HL-60 (cell line): ENCODE measurements at regions not wholly inside any gene's neighbourhood (a gene's known extent, or its start where the extent isn't known, plus 50 kb on each side); places are given as distances from the start of the nearest gene placed in this dataset.

Experiments
- DNase-seq, 2 experiments: peaks; one replicate each; pipeline ENCODE4 v3.0.0-alpha.2; 2010 to 2020; ENCODE audit warnings: low read depth in 1 of 2, low spot score in 1 of 2
- H3K27ac ChIP-seq: fragments of 250-450 bp; sonication (Bioruptor Pico); replicated peaks from 2 replicates; pipeline ENCODE4 v1.5.1; 2020; ENCODE audit warnings: mild to moderate bottlenecking, moderate library complexity
- H3K27me3 ChIP-seq: fragments of 250-450 bp; sonication (Bioruptor Pico); 2 replicates; pipeline ENCODE4 v1.5.1; 2021; ENCODE audit warnings: mild to moderate bottlenecking, moderate library complexity; ENCODE audit not compliant: insufficient read depth, poor library complexity, severe bottlenecking
- H3K4me3 ChIP-seq: replicated peaks from 2 replicates; pipeline ENCODE4 v1.5.1; 2011; ENCODE audit warnings: mild to moderate bottlenecking, control low read depth, low read length; ENCODE audit not compliant: insufficient read depth
- GABPA ChIP-seq: IDR thresholded peaks from 2 replicates; pipeline ENCODE4 v1.6.1; 2012; ENCODE audit warnings: low read depth
- POLR2AphosphoS5 ChIP-seq: IDR thresholded peaks from 2 replicates; pipeline ENCODE4 v1.6.1; 2012; ENCODE audit warnings: low read depth
- SPI1 ChIP-seq: IDR thresholded peaks from 2 replicates; pipeline ENCODE4 v1.6.1; 2012; ENCODE audit warnings: low read depth, mild to moderate bottlenecking, borderline replicate concordance
- TF ChIP-seq, protein P1 (sequence below): IDR thresholded peaks from 2 replicates; pipeline ENCODE4 v1.6.1; 2012; ENCODE audit warnings: low read depth; ENCODE audit not compliant: insufficient replicate concordance
- TF ChIP-seq, protein P2 (sequence below): IDR thresholded peaks from one replicate; pipeline ENCODE4 v1.5.1; 2011; ENCODE audit warnings: low read length, control low read depth, inconsistent platforms; ENCODE audit not compliant: insufficient read depth

DNA sequence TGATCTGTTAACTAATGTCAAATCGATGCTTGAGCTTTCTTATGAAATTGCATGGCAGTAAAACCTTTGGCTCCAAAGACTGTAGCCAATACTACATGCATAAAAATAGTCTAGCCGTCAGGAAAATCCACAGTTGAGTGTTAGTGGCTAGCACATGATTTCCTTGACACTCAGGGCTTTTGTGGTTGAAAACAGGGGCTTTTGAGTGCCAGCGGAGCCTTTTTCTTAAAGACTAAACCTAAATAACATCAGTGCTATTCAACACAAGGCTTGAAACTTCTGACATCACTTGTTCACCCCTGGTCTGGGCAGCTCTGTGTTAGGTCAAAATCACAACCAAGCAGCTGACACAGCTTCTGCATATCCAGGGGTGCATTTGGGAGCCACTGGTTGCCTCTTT is 124.2 kb upstream of the BMPER start:
- Histone ChIP-seq H3K27me3 (no peaks in the 10 kb centered on the region), H3K27ac (no peak overlapping the region), H3K4me3 (no peak overlapping the region)
- DNase-seq = no peak
- TF ChIP-seq POLR2AphosphoS5 = no peak
- TF ChIP-seq SPI1 = no peak
- TF ChIP-seq GABPA = no peak
- TF ChIP-seq, protein P1, sequence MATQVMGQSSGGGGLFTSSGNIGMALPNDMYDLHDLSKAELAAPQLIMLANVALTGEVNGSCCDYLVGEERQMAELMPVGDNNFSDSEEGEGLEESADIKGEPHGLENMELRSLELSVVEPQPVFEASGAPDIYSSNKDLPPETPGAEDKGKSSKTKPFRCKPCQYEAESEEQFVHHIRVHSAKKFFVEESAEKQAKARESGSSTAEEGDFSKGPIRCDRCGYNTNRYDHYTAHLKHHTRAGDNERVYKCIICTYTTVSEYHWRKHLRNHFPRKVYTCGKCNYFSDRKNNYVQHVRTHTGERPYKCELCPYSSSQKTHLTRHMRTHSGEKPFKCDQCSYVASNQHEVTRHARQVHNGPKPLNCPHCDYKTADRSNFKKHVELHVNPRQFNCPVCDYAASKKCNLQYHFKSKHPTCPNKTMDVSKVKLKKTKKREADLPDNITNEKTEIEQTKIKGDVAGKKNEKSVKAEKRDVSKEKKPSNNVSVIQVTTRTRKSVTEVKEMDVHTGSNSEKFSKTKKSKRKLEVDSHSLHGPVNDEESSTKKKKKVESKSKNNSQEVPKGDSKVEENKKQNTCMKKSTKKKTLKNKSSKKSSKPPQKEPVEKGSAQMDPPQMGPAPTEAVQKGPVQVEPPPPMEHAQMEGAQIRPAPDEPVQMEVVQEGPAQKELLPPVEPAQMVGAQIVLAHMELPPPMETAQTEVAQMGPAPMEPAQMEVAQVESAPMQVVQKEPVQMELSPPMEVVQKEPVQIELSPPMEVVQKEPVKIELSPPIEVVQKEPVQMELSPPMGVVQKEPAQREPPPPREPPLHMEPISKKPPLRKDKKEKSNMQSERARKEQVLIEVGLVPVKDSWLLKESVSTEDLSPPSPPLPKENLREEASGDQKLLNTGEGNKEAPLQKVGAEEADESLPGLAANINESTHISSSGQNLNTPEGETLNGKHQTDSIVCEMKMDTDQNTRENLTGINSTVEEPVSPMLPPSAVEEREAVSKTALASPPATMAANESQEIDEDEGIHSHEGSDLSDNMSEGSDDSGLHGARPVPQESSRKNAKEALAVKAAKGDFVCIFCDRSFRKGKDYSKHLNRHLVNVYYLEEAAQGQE = no peak
- TF ChIP-seq, protein P2, sequence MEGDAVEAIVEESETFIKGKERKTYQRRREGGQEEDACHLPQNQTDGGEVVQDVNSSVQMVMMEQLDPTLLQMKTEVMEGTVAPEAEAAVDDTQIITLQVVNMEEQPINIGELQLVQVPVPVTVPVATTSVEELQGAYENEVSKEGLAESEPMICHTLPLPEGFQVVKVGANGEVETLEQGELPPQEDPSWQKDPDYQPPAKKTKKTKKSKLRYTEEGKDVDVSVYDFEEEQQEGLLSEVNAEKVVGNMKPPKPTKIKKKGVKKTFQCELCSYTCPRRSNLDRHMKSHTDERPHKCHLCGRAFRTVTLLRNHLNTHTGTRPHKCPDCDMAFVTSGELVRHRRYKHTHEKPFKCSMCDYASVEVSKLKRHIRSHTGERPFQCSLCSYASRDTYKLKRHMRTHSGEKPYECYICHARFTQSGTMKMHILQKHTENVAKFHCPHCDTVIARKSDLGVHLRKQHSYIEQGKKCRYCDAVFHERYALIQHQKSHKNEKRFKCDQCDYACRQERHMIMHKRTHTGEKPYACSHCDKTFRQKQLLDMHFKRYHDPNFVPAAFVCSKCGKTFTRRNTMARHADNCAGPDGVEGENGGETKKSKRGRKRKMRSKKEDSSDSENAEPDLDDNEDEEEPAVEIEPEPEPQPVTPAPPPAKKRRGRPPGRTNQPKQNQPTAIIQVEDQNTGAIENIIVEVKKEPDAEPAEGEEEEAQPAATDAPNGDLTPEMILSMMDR = no peak

DNA sequence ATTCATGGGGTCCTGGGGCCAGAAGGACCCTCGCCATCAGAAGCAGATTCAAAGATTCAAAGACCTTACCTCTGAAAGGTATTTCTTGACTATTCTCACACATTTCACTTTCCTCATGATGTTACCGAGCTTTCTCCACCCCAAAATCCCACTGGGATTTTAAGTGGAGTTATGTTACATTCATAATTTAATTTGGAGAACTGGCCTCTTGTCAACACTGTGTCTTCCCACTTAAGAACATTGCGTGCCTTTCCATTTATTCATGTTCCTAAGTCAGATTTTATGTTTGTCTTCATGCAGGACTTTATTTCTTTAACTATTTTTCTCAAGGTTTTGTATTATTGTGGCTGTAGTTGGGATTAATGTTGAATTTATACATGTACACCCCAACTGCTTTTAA is 123.5 kb upstream of the BMPER start:
- TF ChIP-seq, protein P1 = no peak
- TF ChIP-seq POLR2AphosphoS5 (no peak), SPI1 (no peak), GABPA (no peak)
- TF ChIP-seq, protein P2 = no peak
- no peaks in the 10 kb centered on the region for H3K27me3 ChIP-seq
- no peak overlapping the region for H3K4me3 ChIP-seq
- DNase-seq = no peak
- no peak overlapping the region for H3K27ac ChIP-seq

DNA sequence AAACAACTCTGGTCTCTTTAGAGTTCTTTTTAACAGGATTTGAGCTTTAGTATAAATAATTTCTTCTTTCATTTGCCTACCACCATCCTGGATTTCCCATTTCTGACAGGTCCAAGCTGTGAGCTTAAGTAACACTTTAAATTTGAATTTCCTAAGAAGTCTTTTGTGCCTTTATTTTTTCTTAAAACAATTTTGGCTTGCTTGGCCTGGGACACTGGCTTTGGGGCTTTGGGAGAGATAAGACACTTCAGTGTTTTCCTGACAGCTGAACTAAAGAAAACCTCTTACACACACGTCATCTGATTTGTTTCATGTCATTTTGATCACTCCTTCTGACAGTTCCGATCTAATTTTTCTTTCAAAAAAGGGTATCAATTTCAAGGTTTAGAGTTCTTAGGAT is 121.3 kb upstream of the BMPER start:
- TF ChIP-seq, protein P1 = no peak
- TF ChIP-seq, protein P2 = no peak
- TF ChIP-seq SPI1 = no peak
- no peak for TF ChIP-seq GABPA
- no peak for TF ChIP-seq POLR2AphosphoS5
- Histone ChIP-seq H3K27me3 (no peaks in the 10 kb centered on the region), H3K27ac (no peak overlapping the region), H3K4me3 (no peak overlapping the region)
- no peak for DNase-seq
